Calu3 (cell line): ENCODE measurements at regions not wholly inside any gene's neighbourhood (a gene's known extent, or its start where the extent isn't known, plus 50 kb on each side); places are given as distances from the start of the nearest gene placed in this dataset.

Experiments used
- BruUV-seq: library from RNA; stranded (reverse); fragments of 400-500 nt; replicated peaks from 2 replicates; lab custom pipeline; 2021; lab: Mats Ljungman, UMichigan
- CTCF ChIA-PET: fragments of 300-600 bp; sonication (Branson Sonifier 250); formaldehyde crosslinking; loops from one replicate; lab custom pipeline; 2022; ENCODE audit warnings: antibody characterized with exemption; lab: Charles Lee
- DNase-seq: peaks from one replicate; pipeline ENCODE4 v3.0.0; 2022
- H3K27ac Mint-ChIP-seq: one replicate; pipeline ENCODE4 v1.8.0; 2022; ENCODE audit warnings: mixed read lengths; ENCODE audit not compliant: unreplicated experiment
- H3K27me3 Mint-ChIP-seq: one replicate; pipeline ENCODE4 v1.8.0; 2022; ENCODE audit warnings: mixed read lengths; ENCODE audit not compliant: unreplicated experiment
- H3K36me3 Mint-ChIP-seq: one replicate; pipeline ENCODE4 v1.8.0; 2022; ENCODE audit warnings: mild to moderate bottlenecking, moderate library complexity, mixed read lengths; ENCODE audit not compliant: insufficient read depth, unreplicated experiment
- H3K4me1 Mint-ChIP-seq: one replicate; pipeline ENCODE4 v1.8.0; 2022; ENCODE audit warnings: mild to moderate bottlenecking, low read depth, mixed read lengths; ENCODE audit not compliant: unreplicated experiment
- H3K4me3 Mint-ChIP-seq: one replicate; pipeline ENCODE4 v1.8.0; 2022; ENCODE audit warnings: mild to moderate bottlenecking, low read depth, moderate library complexity, mixed read lengths; ENCODE audit not compliant: unreplicated experiment
- H3K9me3 Mint-ChIP-seq: one replicate; pipeline ENCODE4 v1.8.0; 2022; ENCODE audit warnings: low read depth, mixed read lengths; ENCODE audit not compliant: unreplicated experiment
- CTCF ChIP-seq: fragments of 200-600 bp; IDR thresholded peaks from one replicate; pipeline ENCODE4 v1.8.0; 2022; ENCODE audit warnings: antibody characterized with exemption; ENCODE audit not compliant: unreplicated experiment
- intact Hi-C: fragments of 100-400 bp; cut with micrococcal nuclease; formaldehyde crosslinking; loops from one replicate; pipeline ENCODE4 v1.10.0; 2022; ENCODE audit not compliant: unreplicated experiment

GRCh38 chr16:60107871-60108270 lies 1373.8 kb upstream of the GOT2 start:
- H3K27ac Mint-ChIP-seq = no peak overlapping the region
- no peaks in the 10 kb centered on the region for H3K36me3 Mint-ChIP-seq
- no peaks in the 10 kb centered on the region for H3K4me1 Mint-ChIP-seq
- no TSS peak for BruUV-seq
- H3K9me3 Mint-ChIP-seq = peaks cover 23% of the 10 kb centered on the region
- no peaks in the 10 kb centered on the region for H3K27me3 Mint-ChIP-seq
- no peak for DNase-seq
- no peak for TF ChIP-seq CTCF
- intact Hi-C loops = no loop called here
- H3K4me3 Mint-ChIP-seq = no peak overlapping the region
- CTCF ChIA-PET = no interaction called here

GRCh38 chr16:60107437-60107836 lies 1373.3 kb upstream of the GOT2 start:
- Mint-ChIP-seq H3K27ac (no peak overlapping the region), H3K4me3 (no peak overlapping the region)
- no peak for DNase-seq

GRCh38 chr16:60100371-60100770 lies 1366.3 kb upstream of the GOT2 start:
- no peak overlapping the region for H3K4me3 Mint-ChIP-seq
- H3K9me3 Mint-ChIP-seq = peaks cover 25% of the 10 kb centered on the region
- no TSS peak for BruUV-seq
- no peak overlapping the region for H3K27ac Mint-ChIP-seq
- H3K27me3 Mint-ChIP-seq = no peaks in the 10 kb centered on the region
- DNase-seq = no peak
- CTCF ChIA-PET = no interaction called here
- intact Hi-C loops = no loop called here
- no peak for TF ChIP-seq CTCF
- H3K4me1 Mint-ChIP-seq = no peaks in the 10 kb centered on the region
- H3K36me3 Mint-ChIP-seq = no peaks in the 10 kb centered on the region

More at GRCh38 chr16:60107437-60107836, 1373.3 kb upstream of the GOT2 start:
- H3K9me3 Mint-ChIP-seq = peaks cover 19% of the 10 kb centered on the region
- intact Hi-C loops = no loop called here
- no peak for TF ChIP-seq CTCF
- no peaks in the 10 kb centered on the region for H3K27me3 Mint-ChIP-seq
- BruUV-seq = no TSS peak
- CTCF ChIA-PET = no interaction called here
- H3K36me3 Mint-ChIP-seq = no peaks in the 10 kb centered on the region
- H3K4me1 Mint-ChIP-seq = no peaks in the 10 kb centered on the region

- Mint-ChIP-seq H3K27me3 (no peaks in the 10 kb centered on the region), H3K36me3 (no peaks in the 10 kb centered on the region), H3K4me1 (no peaks in the 10 kb centered on the region), H3K9me3 (peaks cover 10% of the 10 kb centered on the region), H3K27ac (no peak overlapping the region), H3K4me3 (no peak overlapping the region)
- intact Hi-C loops = no loop called here
- TF ChIP-seq CTCF = no peak
- CTCF ChIA-PET = interaction anchor here (0.6 kb wide), 1 partner anchor 123 kb away, joined by 4 read pairs; no protein-coding TSS in a partner anchor
- BruUV-seq = no TSS peak
- no peak for DNase-seq
Observed at GRCh38 chr16:60091529-60091928, 1357.4 kb upstream of the GOT2 start.
